Spleen (tissue), 7 donors: ENCODE measurements at regions not wholly inside any gene's neighbourhood (a gene's known extent, or its start where the extent isn't known, plus 50 kb on each side); places are given as distances from the start of the nearest gene placed in this dataset.

Experiments
- POLR2A ChIP-seq, 3 donors: fragments of 450-650 bp; IDR thresholded peaks; one replicate each; pipeline ENCODE4 v1.5.1; 2017; ENCODE audit warnings: antibody characterized with exemption in 3 of 3, mild to moderate bottlenecking in 1 of 3
- POLR2AphosphoS5 ChIP-seq, 3 donors: sonication (generic); formaldehyde crosslinking; IDR thresholded peaks; one replicate each; pipeline ENCODE4 v1.5.1; 2017; ENCODE audit warnings: antibody characterized with exemption in 3 of 3
- TF ChIP-seq, protein P1 (sequence below), 11 experiments: fragments of 200-600 bp in 7 of 11; fragments of 450-650 bp in 4 of 11; sonication (generic) in 4 of 11; IDR thresholded peaks in 8 of 11; conservative IDR thresholded peaks in 3 of 11; 1 replicate in 7 of 11; 2 replicates in 4 of 11; pipeline versions ENCODE4 v1.4.0 to v1.8.0; 2016 to 2021; ENCODE audit warnings: antibody characterized with exemption in 11 of 11, inconsistent platforms in 4 of 11, mild to moderate bottlenecking in 1 of 11
- donor health status: DM: no; HTN: no; CAD: no; lungs with moderate emphysema.
- donor health status: DM: no; HTN: no; CAD: no.
- donor health status: DM: no; HTN: no; CAD: no.

DNA sequence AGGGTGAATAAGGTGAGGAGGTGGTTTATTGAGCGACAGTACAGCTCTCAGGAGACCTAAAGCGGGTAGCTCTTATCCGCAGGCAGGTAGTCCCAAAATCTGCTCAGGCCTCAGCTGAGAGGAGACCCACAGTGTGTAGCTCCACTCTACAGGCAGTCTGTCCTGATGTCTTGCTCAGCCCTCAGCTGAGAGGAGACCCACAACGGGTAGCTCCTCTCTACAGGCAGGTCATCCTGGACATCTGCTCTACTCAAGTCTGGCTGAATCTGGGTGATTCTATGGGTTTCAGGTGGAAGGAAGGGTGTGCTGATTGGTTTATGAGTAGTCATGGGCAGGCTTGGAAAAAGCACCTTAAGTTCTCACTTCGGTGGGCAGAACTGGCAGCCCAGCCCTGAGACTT is 55.6 kb upstream of the ABCB5 start:
- TF ChIP-seq POLR2A (IDR thresholded peaks at IDR 0.05): no peak
- no peak for TF ChIP-seq POLR2AphosphoS5 (IDR thresholded peaks at IDR 0.05)
- TF ChIP-seq, protein P1, sequence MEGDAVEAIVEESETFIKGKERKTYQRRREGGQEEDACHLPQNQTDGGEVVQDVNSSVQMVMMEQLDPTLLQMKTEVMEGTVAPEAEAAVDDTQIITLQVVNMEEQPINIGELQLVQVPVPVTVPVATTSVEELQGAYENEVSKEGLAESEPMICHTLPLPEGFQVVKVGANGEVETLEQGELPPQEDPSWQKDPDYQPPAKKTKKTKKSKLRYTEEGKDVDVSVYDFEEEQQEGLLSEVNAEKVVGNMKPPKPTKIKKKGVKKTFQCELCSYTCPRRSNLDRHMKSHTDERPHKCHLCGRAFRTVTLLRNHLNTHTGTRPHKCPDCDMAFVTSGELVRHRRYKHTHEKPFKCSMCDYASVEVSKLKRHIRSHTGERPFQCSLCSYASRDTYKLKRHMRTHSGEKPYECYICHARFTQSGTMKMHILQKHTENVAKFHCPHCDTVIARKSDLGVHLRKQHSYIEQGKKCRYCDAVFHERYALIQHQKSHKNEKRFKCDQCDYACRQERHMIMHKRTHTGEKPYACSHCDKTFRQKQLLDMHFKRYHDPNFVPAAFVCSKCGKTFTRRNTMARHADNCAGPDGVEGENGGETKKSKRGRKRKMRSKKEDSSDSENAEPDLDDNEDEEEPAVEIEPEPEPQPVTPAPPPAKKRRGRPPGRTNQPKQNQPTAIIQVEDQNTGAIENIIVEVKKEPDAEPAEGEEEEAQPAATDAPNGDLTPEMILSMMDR (IDR thresholded peaks at IDR 0.05 in 8 of 11, conservative IDR thresholded peaks at IDR 0.05 in 3 of 11): no peak
